ENCODE measurements at regions not wholly inside any gene's neighbourhood (a gene's known extent, or its start where the extent isn't known, plus 50 kb on each side); places are given as distances from the start of the nearest gene placed in this dataset.

DNA sequence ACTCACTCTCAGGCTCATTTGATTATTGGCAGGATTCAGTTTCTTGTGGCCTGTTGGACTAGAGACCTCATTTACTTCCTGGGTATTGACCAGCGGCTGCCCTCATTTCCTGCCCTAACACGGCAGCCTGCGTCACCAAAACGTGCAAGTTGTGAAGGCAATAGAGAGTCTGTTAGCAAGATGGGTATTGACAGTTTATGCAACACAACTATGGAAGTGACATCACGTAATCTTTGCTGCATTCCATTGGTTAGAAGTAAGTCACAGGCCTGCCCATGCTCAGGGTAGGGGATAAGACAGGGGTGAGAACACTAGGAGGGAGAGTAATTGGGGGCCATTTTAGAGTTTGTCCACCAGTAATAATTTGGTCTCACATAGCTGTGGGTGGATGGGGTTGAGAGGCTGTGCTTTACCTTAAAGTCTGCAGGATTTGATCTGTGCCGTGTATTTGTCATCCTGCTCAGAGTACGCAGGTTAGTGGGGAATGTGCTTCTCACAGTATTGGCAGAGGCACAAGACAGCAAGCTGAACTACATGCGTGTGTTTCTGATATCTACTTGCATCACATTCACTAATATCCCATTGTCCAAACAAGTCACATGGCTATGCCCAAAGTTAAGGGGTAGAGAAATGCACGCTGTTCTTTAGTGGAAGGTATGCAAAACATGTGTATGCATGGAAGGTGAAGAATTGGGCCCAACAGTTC, 83.3 kb downstream of the EDEM1 start:
- DNase-seq = no peak

- no peak for DNase-seq
Observed at GRCh38 chr3:5271372-5271683, 83.8 kb downstream of the EDEM1 start.

DNA sequence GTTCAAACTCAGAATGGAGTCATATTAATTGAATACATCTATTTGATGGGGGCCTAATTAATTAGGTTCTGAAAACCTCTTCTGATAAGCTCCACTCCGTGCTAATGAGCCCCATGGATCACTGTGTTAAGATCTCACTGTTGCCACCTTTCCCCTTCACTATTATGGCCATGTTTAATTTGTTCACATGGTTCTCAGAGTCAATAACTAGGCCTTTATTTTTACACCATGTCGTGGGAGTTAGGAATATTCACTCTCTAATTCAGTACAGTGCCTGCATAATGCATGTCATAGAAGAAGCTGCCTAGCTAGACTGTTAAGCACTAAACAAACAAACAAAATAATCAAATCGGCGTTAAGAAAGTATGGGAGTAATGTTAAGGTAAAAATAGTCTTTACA, 84.9 kb downstream of the EDEM1 start:
- no peak for DNase-seq

- no peak for DNase-seq
Observed at GRCh38 chr3:5274091-5274490, 86.6 kb downstream of the EDEM1 start.

- no peak for DNase-seq
Observed at GRCh38 chr3:5275529-5275928, 88.0 kb downstream of the EDEM1 start.

GRCh38 chr3:5276934-5277333, 89.4 kb downstream of the EDEM1 start:
- DNase-seq = no peak

GRCh38 chr3:5277612-5278236, 90.2 kb downstream of the EDEM1 start:
- no peak for DNase-seq

GRCh38 chr3:5278666-5279065, 91.2 kb downstream of the EDEM1 start:
- DNase-seq = no peak

DNA sequence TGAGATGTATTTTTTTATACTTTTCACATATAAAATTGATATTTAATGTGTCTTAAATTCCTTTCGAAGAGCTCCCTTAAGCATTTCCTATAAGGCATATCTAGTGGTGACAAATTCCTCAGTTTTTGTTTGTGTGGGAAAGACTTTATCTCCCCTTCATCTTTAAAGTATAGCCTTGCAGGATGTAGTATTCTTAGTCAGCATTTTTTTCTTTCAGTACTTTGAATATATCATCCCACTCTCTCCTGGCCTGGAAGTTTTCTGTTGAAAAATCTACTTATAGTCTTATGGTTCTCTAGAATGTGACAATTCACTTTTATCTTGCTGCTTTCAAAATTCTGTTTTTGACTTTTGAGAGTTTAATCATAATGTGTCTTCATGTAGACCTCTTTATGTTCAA, 95.2 kb downstream of the EDEM1 start:
- DNase-seq = no peak

GRCh38 chr3:5285439-5285838, 97.9 kb downstream of the EDEM1 start:
- no peak for DNase-seq

DNA sequence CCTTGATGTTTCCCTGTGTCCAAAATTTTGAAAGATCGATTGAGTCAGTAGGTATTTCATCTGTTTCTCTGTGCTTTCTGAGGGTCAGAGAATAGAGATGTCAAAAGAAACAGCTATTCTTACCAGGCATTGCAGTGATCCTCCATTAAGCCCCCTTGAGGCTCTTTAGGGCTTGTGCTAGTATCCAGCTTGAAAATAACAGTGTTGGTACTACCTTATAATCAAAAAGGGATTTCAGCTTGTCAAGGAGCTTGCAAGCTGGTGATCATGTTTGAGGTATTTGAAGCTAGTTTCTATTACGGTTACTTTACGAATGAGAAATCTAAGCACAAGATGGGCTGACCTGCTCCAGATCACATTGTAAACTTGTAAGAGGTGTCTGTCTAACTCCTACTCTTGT, 103.4 kb downstream of the EDEM1 start:
- no peak for DNase-seq

GRCh38 chr3:5292512-5292911, 105.0 kb downstream of the EDEM1 start:
- no peak for DNase-seq

DNA sequence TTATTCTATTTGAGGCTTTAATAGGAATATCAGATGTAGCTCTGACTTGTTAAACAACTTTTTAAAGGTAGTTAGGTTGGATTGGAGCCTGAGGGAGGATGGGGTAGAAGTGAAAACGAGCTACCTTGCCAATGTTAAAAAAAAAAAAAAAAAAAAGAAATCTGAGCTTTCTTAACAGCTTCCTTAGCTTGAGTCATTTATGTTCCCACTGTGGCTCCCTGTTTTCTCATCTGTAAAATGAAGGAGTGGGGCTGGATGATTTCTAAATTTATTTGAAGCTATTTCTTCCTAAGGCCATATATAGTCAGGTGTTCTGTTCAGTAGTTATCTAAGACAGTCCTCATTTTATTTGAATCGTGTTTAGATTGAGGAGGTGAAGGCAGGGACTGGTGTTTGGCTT, 105.7 kb downstream of the EDEM1 start:
- no peak for DNase-seq

DNA sequence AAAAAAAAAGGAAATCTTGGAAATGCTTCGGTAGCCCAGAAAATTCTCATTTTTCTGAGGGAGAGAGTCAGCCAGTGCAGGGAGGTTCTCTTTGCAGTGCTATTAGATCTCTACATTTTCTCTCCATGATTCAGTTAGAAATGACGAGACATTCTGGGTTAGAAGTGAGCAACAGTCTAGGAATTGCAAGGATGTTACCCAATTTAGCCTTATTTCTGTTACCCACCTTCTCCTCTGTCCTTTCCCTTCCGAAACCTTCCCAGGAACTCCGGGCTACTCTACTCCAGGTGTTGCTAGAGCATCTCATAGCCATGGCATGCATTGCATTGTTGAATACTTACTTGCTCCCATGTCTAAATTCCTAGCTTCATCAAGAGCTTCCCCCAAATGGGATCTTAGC, 106.8 kb downstream of the EDEM1 start:
- DNase-seq = no peak

DNA sequence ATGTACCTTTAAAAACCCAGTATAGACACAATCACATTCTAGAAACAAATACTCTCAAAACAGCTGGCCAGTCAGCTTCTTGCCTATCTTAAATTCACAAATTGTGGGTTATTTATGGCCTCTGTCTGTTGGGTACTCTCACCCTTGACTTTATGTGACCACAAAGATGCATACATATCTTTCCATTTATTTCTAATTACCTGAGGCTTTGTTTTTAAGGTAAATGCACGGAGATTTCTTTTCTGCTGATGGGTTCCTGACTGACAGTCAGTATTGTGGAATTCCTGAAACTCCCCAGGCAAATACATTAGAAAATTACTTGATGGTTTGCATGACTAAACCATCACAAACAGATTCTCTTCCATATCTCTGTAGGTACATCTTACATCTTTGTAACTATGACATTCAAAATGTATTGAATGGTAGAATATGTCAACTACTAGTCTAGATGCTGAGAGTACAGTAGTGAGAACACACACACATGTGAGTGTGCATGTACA, 107.7 kb downstream of the EDEM1 start:
- DNase-seq = no peak

DNA sequence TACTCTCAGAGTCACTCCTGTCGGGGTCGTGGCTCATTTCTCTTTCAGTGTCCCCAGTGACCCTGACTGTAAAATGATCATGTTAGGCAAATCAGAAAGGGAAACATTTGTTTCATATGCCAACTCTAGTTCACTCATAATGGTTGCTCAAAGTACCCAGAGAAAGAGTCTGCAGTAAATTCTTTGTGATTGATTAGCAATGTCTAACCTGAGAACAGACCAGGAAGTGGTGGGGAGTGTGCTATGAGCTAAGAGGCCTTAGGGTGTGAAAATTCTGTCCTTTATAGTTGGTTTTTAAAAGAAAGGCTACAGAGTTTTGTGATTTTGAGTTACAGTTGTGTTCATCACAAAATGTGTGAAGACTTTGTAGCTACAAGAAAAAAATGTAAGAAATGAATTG, 108.9 kb downstream of the EDEM1 start:
- peak; percentile 5 for DNase-seq

GRCh38 chr3:5297895-5298294, 110.4 kb downstream of the EDEM1 start:
- DNase-seq = no peak

GRCh38 chr3:5298453-5298852, 110.9 kb downstream of the EDEM1 start:
- DNase-seq = peak; percentile 22

DNA sequence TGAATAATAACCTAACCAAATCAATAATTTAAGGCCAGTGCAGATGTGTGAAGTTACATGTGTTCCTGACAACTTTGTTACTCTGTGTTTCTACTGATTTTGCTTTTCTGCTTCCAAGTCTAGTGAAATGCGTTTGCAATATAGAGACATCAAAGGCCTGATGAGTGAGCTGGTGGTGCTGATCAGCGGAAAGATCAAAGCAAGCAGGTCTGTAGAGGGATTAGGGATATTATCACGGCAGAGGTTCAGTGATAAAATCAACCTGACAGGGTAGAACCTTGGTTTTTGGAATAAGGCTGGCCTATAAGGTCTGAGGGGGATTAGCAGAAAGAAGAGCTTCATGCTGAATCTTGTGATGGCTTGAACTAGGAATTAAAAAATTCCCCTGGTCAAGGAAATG, 111.7 kb downstream of the EDEM1 start:
- DNase-seq = no peak

- DNase-seq = no peak
Observed at GRCh38 chr3:5300638-5301037, 113.1 kb downstream of the EDEM1 start.

DNA sequence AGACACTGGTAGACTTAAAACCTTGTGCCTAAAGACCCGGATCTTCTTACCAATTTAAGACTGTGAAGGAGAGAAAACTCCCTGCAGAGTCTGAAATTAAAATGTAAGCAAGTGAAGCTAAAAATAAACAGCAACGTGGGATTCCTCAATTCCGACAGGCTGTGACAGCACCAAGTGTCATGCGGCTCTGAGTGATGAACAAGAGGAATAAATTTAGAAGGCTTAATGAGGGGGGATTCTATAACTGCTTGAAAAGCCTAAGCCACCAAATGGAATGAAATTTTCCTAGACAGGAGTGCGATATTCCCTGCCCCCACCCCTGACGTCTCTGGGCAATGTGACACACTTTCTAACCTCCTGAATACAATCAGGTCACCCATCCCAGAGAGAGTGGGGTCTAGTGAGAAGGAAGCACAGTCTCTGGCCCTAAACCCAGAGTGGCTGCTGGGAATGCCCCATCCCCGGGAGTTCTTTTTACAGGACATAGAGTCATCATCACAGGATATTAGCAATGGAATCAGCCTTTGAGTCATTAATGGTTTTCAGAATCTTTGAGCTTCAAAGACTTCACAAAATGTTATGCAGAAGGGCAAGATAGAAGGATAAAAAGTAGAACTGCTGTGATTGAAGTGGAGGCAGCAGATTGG, 114.3 kb downstream of the EDEM1 start:
- no peak for DNase-seq

DNA sequence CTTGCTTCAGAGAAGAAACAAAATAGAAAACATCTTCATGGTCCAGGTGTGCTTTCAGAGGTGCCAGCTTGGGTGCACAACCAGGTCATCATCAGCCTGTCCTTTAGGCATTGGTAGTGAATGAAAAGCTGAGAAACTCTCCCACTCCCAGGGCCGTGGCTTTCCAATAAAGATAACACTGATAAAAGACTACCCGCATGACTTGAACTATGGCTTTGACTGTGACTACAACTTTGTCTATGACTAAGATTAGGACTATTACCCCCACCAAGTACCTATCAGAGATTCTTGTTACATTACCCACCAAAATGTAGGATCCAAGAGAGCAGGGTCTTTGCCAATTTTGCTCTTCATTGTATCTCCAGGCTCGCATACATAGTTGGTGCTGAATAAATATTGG, 115.2 kb downstream of the EDEM1 start:
- DNase-seq = no peak

DNA sequence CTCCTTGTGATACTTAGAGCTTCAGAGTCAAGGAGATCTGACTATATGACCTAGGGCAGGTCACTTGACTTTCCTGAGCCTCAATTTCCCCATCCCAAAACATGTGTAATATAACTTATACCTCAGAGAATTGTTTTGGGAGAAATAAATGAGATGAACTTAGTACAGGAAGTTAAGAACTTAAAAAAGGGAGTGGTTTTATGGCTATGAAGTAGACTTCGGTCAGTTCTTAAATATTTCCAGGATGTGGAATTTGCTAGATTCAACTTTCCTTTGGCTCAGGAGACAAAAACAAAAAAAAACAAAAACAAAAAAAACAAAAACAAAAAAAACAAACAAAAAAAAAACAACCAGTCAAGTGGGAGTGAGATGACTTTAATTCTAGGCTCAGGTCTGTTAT, 116.7 kb downstream of the EDEM1 start:
- DNase-seq = no peak
